ENCODE measurements at regions not wholly inside any gene's neighbourhood (a gene's known extent, or its start where the extent isn't known, plus 50 kb on each side); places are given as distances from the start of the nearest gene placed in this dataset.

DNA sequence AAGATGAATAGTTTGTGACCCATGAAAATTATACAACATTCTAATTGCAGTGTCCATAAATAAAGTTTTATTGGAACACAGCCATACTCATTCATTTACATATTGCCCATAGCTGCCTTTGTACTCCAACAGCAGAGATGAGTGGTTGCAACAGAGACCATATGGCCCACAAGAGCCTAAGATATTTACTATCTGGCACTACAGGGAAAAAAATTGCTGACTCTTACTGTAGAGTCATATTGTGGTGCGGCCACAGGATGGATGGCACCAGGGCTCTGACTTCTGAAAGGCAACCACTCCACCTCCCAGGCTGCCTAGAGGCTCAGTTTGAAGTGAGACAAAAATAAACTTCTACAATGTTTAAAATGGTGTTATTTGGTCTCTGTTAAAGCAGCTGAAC is 404.0 kb upstream of the ATP5MC3 start:
- Histone ChIP-seq H3K4me1 (ENCODE audit: control insufficient read depth in 2 of 2, insufficient read depth in 2 of 2, low read length in 2 of 2) (no peaks in the 10 kb centered on the region), H3K36me3 (ENCODE audit: control insufficient read depth in 2 of 3, insufficient read depth in 3 of 3, low read length in 3 of 3) (no peaks in the 10 kb centered on the region), H3K9me3 (ENCODE audit: control insufficient read depth in 2 of 3, low read length in 3 of 3) (no peaks in the 10 kb centered on the region), H3K4me3 (ENCODE audit: low read length) (no peak overlapping the region), H3K27ac (ENCODE audit: low read depth, low read length) (no peak overlapping the region), H3K27me3 (ENCODE audit: control insufficient read depth in 2 of 2, insufficient read depth in 2 of 2, low read length in 2 of 2) (no peaks in the 10 kb centered on the region)
- Mint-ChIP-seq H3K4me3 (no peak overlapping the region), H3K9me3 (peaks cover 0 to 3% (median 0%) of the 10 kb centered on the region in 11 donors), H3K27ac (no peak overlapping the region), H3K27me3 (peaks cover 0 to 3% (median 2%) of the 10 kb centered on the region in 5 donors), H3K36me3 (no peaks in the 10 kb centered on the region), H3K4me1 (peaks cover 0 to 2% (median 0%) of the 10 kb centered on the region in 7 donors)
- DNase-seq (no peak), ATAC-seq (no peak)
- intact Hi-C loops (cut with micrococcal nuclease) = no loop called here
- CTCF ChIA-PET = no interaction called here
- POLR2A ChIA-PET = no interaction called here

DNA sequence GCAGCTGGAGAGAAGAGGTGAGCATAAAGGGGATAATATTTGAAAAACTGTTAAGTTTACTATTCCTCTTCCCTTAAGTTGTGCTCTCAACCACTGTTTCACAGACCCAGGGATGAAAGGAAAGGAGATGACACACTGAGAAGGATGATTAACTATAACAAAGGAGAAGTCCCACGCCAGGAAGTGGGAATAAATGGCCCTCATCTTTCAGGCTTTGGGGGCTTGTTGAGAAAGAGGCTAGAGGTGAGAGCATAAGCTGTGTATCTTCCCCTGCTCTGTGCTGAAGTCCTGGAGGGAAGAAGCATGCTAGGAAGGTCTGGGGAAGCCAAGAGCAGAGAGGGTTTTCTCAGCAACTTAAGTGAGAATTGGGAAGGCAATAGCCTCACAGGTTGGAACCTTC is 399.1 kb upstream of the ATP5MC3 start:
- H3K36me3 ChIP-seq (ENCODE audit: control insufficient read depth in 2 of 3, insufficient read depth in 3 of 3, low read length in 3 of 3) = no peaks in the 10 kb centered on the region
- peaks cover under 1 to 27% (median 18%) of the 10 kb centered on the region in 5 donors for H3K27me3 Mint-ChIP-seq
- ChIA-PET POLR2A (no interaction called here), CTCF (no interaction called here)
- no peak for DNase-seq
- no peaks in the 10 kb centered on the region for H3K4me1 ChIP-seq (ENCODE audit: control insufficient read depth in 2 of 2, insufficient read depth in 2 of 2, low read length in 2 of 2)
- H3K9me3 Mint-ChIP-seq = peaks cover 0 to 5% (median 0%) of the 10 kb centered on the region in 11 donors
- no peak overlapping the region for H3K4me3 ChIP-seq (ENCODE audit: low read length)
- H3K27ac Mint-ChIP-seq = no peak overlapping the region
- H3K36me3 Mint-ChIP-seq = no peaks in the 10 kb centered on the region
- H3K27me3 ChIP-seq (ENCODE audit: control insufficient read depth in 2 of 2, insufficient read depth in 2 of 2, low read length in 2 of 2) = no peaks in the 10 kb centered on the region
- H3K4me3 Mint-ChIP-seq = no peak overlapping the region
- ATAC-seq = no peak
- no peaks in the 10 kb centered on the region for H3K9me3 ChIP-seq (ENCODE audit: control insufficient read depth in 2 of 3, low read length in 3 of 3)
- H3K4me1 Mint-ChIP-seq = peaks cover 0 to 5% (median 0%) of the 10 kb centered on the region in 7 donors
- intact Hi-C loops (cut with micrococcal nuclease) = no loop called here
- H3K27ac ChIP-seq (ENCODE audit: low read depth, low read length) = no peak overlapping the region

GRCh38 chr2:175579646-175580045 is 398.1 kb upstream of the ATP5MC3 start:
- intact Hi-C loops (cut with micrococcal nuclease) = no loop called here
- POLR2A ChIA-PET = no interaction called here
- Histone ChIP-seq H3K27me3 (ENCODE audit: control insufficient read depth in 2 of 2, insufficient read depth in 2 of 2, low read length in 2 of 2) (no peaks in the 10 kb centered on the region), H3K27ac (ENCODE audit: low read depth, low read length) (no peak overlapping the region), H3K4me3 (ENCODE audit: low read length) (no peak overlapping the region), H3K4me1 (ENCODE audit: control insufficient read depth in 2 of 2, insufficient read depth in 2 of 2, low read length in 2 of 2) (no peaks in the 10 kb centered on the region), H3K36me3 (ENCODE audit: control insufficient read depth in 2 of 3, insufficient read depth in 3 of 3, low read length in 3 of 3) (no peaks in the 10 kb centered on the region), H3K9me3 (ENCODE audit: control insufficient read depth in 2 of 3, low read length in 3 of 3) (no peaks in the 10 kb centered on the region)
- Mint-ChIP-seq H3K36me3 (no peaks in the 10 kb centered on the region), H3K27ac (no peak overlapping the region), H3K4me1 (peaks cover 0 to 10% (median 0%) of the 10 kb centered on the region in 7 donors), H3K27me3 (peaks cover 4 to 30% (median 23%) of the 10 kb centered on the region in 5 donors), H3K9me3 (peaks cover 0 to 5% (median 0%) of the 10 kb centered on the region in 11 donors), H3K4me3 (no peak overlapping the region)
- CTCF ChIA-PET = no interaction called here
- DNase-seq = no peak
- peak; percentile 44 for ATAC-seq

- Mint-ChIP-seq H3K4me3 (no peak overlapping the region), H3K36me3 (no peaks in the 10 kb centered on the region), H3K9me3 (peaks cover 0 to 5% (median 0%) of the 10 kb centered on the region in 11 donors), H3K27ac (no peak overlapping the region), H3K4me1 (peaks cover 0 to 10% (median 0%) of the 10 kb centered on the region in 7 donors), H3K27me3 (peaks cover 6 to 37% (median 34%) of the 10 kb centered on the region in 5 donors)
- ATAC-seq (no peak), DNase-seq (no peak)
- H3K27ac ChIP-seq (ENCODE audit: low read depth, low read length) = no peak overlapping the region
- intact Hi-C loops (cut with micrococcal nuclease) = no loop called here
- no peaks in the 10 kb centered on the region for H3K4me1 ChIP-seq (ENCODE audit: control insufficient read depth in 2 of 2, insufficient read depth in 2 of 2, low read length in 2 of 2)
- CTCF ChIA-PET = no interaction called here
- no peaks in the 10 kb centered on the region for H3K36me3 ChIP-seq (ENCODE audit: control insufficient read depth in 2 of 3, insufficient read depth in 3 of 3, low read length in 3 of 3)
- H3K4me3 ChIP-seq (ENCODE audit: low read length) = no peak overlapping the region
- POLR2A ChIA-PET = no interaction called here
- no peaks in the 10 kb centered on the region for H3K27me3 ChIP-seq (ENCODE audit: control insufficient read depth in 2 of 2, insufficient read depth in 2 of 2, low read length in 2 of 2)
- H3K9me3 ChIP-seq (ENCODE audit: control insufficient read depth in 2 of 3, low read length in 3 of 3) = no peaks in the 10 kb centered on the region
Measured at GRCh38 chr2:175577368-175577970, 396.0 kb upstream of the ATP5MC3 start.

DNA sequence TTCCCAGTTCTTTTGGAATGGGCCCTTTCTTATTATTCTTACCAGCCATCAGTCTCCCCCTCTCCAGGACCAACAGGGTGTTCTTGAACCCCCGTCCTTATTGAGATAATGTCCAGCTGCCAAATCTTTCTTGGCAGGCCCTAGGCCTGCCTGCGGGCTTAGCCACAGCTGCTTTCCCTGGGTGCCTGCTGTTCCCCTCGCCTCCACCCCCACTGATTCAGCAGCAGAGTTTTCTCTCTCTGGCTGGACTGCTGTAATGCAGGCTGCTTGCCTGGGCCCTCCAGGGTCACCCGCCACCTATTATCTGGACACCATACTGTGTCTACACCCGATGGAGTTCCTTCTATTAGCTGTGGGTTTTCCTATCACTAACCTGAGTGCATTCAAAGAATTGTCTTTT is 395.4 kb upstream of the ATP5MC3 start:
- H3K36me3 Mint-ChIP-seq = no peaks in the 10 kb centered on the region
- no peak for DNase-seq
- no peaks in the 10 kb centered on the region for H3K27me3 ChIP-seq (ENCODE audit: control insufficient read depth in 2 of 2, insufficient read depth in 2 of 2, low read length in 2 of 2)
- no peak overlapping the region for H3K4me3 Mint-ChIP-seq
- ChIA-PET POLR2A (no interaction called here), CTCF (no interaction called here)
- no peaks in the 10 kb centered on the region for H3K9me3 ChIP-seq (ENCODE audit: control insufficient read depth in 2 of 3, low read length in 3 of 3)
- no peak overlapping the region for H3K27ac Mint-ChIP-seq
- peaks cover 0 to 5% (median 0%) of the 10 kb centered on the region in 11 donors for H3K9me3 Mint-ChIP-seq
- peaks cover 6 to 37% (median 34%) of the 10 kb centered on the region in 5 donors for H3K27me3 Mint-ChIP-seq
- H3K36me3 ChIP-seq (ENCODE audit: control insufficient read depth in 2 of 3, insufficient read depth in 3 of 3, low read length in 3 of 3) = no peaks in the 10 kb centered on the region
- H3K4me1 Mint-ChIP-seq = peaks cover 0 to 10% (median 0%) of the 10 kb centered on the region in 7 donors
- H3K4me1 ChIP-seq (ENCODE audit: control insufficient read depth in 2 of 2, insufficient read depth in 2 of 2, low read length in 2 of 2) = no peaks in the 10 kb centered on the region
- H3K4me3 ChIP-seq (ENCODE audit: low read length) = no peak overlapping the region
- ATAC-seq = no peak
- intact Hi-C loops (cut with micrococcal nuclease) = no loop called here
- no peak overlapping the region for H3K27ac ChIP-seq (ENCODE audit: low read depth, low read length)

DNA sequence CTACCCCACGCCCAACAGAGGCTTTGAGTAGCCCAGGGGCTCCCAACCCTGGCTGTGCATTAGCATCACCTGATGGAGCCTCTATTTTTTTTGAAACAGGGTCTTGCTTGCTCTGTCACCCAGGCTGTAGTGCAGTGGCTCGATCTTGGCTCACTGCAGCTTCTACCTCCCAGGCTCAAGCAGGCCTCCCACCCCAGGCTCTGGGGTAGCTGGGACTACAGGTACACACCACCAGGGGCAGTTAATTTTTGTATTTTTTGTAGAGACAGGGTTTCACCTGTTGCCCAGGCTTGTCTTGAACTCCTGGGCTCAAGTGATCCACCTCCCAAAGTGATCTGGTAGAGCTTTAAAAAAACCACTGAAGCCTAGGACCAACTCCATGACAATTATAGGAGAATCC is 394.8 kb upstream of the ATP5MC3 start:
- DNase-seq (no peak), ATAC-seq (no peak)
- Histone ChIP-seq H3K27me3 (ENCODE audit: control insufficient read depth in 2 of 2, insufficient read depth in 2 of 2, low read length in 2 of 2) (no peaks in the 10 kb centered on the region), H3K27ac (ENCODE audit: low read depth, low read length) (no peak overlapping the region), H3K4me3 (ENCODE audit: low read length) (no peak overlapping the region), H3K36me3 (ENCODE audit: control insufficient read depth in 2 of 3, insufficient read depth in 3 of 3, low read length in 3 of 3) (no peaks in the 10 kb centered on the region), H3K4me1 (ENCODE audit: control insufficient read depth in 2 of 2, insufficient read depth in 2 of 2, low read length in 2 of 2) (no peaks in the 10 kb centered on the region), H3K9me3 (ENCODE audit: control insufficient read depth in 2 of 3, low read length in 3 of 3) (no peaks in the 10 kb centered on the region)
- peak overlapping the region in 1 of 10 donors; percentile 25 for H3K4me3 Mint-ChIP-seq
- peaks cover 0 to 5% (median 0%) of the 10 kb centered on the region in 11 donors for H3K9me3 Mint-ChIP-seq
- H3K4me1 Mint-ChIP-seq = peaks cover 0 to 10% (median 0%) of the 10 kb centered on the region in 7 donors
- no peaks in the 10 kb centered on the region for H3K36me3 Mint-ChIP-seq
- CTCF ChIA-PET = no interaction called here
- intact Hi-C loops (cut with micrococcal nuclease) = no loop called here
- peaks cover 6 to 39% (median 34%) of the 10 kb centered on the region in 5 donors for H3K27me3 Mint-ChIP-seq
- POLR2A ChIA-PET = no interaction called here
- H3K27ac Mint-ChIP-seq = no peak overlapping the region

Measured in naive thymus-derived CD4-positive, alpha-beta T cell (primary cell).